ENCODE measurements at regions not wholly inside any gene's neighbourhood (a gene's known extent, or its start where the extent isn't known, plus 50 kb on each side); places are given as distances from the start of the nearest gene placed in this dataset.
"Not testable (repeated sequence)": the region's sequence is repeated elsewhere in the genome, so short reads cannot be mapped to it uniquely, and the experiment has no call there.

GRCh38 chr5:159682623-159683022 is 233.7 kb upstream of the ADRA1B start:
- intact Hi-C loops (cut with DNase I, micrococcal nuclease): no loop called here
- ChIA-PET POLR2A (no interaction called here), CTCF (interaction anchor here (0.8 kb wide), 1 partner anchor 238 kb away, joined by 3 read pairs; no protein-coding TSS in a partner anchor)
- Mint-ChIP-seq H3K9me3 (ENCODE audit: low read depth) (peaks cover 31% of the 10 kb centered on the region), H3K27ac (no peak overlapping the region), H3K4me1 (peaks cover 4% of the 10 kb centered on the region), H3K27me3 (peaks cover 9% of the 10 kb centered on the region), H3K36me3 (ENCODE audit: low read depth) (peaks cover 3% of the 10 kb centered on the region), H3K4me3 (no peak overlapping the region)
- DNase-seq (no peak), ATAC-seq (no peak)

- intact Hi-C loops (cut with DNase I, micrococcal nuclease); POLR2A ChIA-PET; H3K9me3 Mint-ChIP-seq (ENCODE audit: low read depth); H3K36me3 Mint-ChIP-seq (ENCODE audit: low read depth); H3K4me3 Mint-ChIP-seq; CTCF ChIA-PET; ATAC-seq; DNase-seq; H3K27ac Mint-ChIP-seq; H3K4me1 Mint-ChIP-seq: not testable (repeated sequence)
- peaks cover 28% of the 10 kb centered on the region for H3K27me3 Mint-ChIP-seq
Measured at GRCh38 chr5:159687892-159688291, 228.4 kb upstream of the ADRA1B start.

- H3K27me3 Mint-ChIP-seq: peaks cover 8% of the 10 kb centered on the region
- ATAC-seq (no peak), DNase-seq (no peak)
- H3K27ac Mint-ChIP-seq: no peak overlapping the region
- POLR2A ChIA-PET: interaction anchor here (0.7 kb wide), 1 partner anchor 770 kb away, joined by 3 read pairs; no protein-coding TSS in a partner anchor
- intact Hi-C loops (cut with DNase I, micrococcal nuclease): no loop called here
- no peaks in the 10 kb centered on the region for H3K9me3 Mint-ChIP-seq (ENCODE audit: low read depth)
- H3K36me3 Mint-ChIP-seq (ENCODE audit: low read depth): no peaks in the 10 kb centered on the region
- no peak overlapping the region for H3K4me3 Mint-ChIP-seq
- CTCF ChIA-PET: no interaction called here
- no peaks in the 10 kb centered on the region for H3K4me1 Mint-ChIP-seq
Measured at GRCh38 chr5:159695741-159696294, 220.5 kb upstream of the ADRA1B start.

- H3K36me3 Mint-ChIP-seq (ENCODE audit: low read depth): no peaks in the 10 kb centered on the region
- no peak overlapping the region for H3K27ac Mint-ChIP-seq
- no peaks in the 10 kb centered on the region for H3K4me1 Mint-ChIP-seq
- ChIA-PET POLR2A (no interaction called here), CTCF (interaction anchor here (1.7 kb wide), 1 partner anchor 17 kb away, joined by 4 read pairs; no protein-coding TSS in a partner anchor)
- H3K4me3 Mint-ChIP-seq: no peak overlapping the region
- intact Hi-C loops (cut with DNase I, micrococcal nuclease): no loop called here
- ATAC-seq (no peak), DNase-seq (no peak)
- peaks cover 4% of the 10 kb centered on the region for H3K27me3 Mint-ChIP-seq
- H3K9me3 Mint-ChIP-seq (ENCODE audit: low read depth): no peaks in the 10 kb centered on the region
Measured at GRCh38 chr5:159697530-159697929, 218.8 kb upstream of the ADRA1B start.

- no peaks in the 10 kb centered on the region for H3K4me1 Mint-ChIP-seq
- intact Hi-C loops (cut with DNase I, micrococcal nuclease): no loop called here
- H3K36me3 Mint-ChIP-seq (ENCODE audit: low read depth): no peaks in the 10 kb centered on the region
- H3K27me3 Mint-ChIP-seq: peaks cover 3% of the 10 kb centered on the region
- no peak for DNase-seq
- ChIA-PET POLR2A (no interaction called here), CTCF (interaction anchor here (0.6 to 1.7 kb wide), 2 partner anchors 17 to 25 kb away, joined by 3 to 4 read pairs; no protein-coding TSS in a partner anchor)
- H3K27ac Mint-ChIP-seq: no peak overlapping the region
- ATAC-seq: no peak
- no peak overlapping the region for H3K4me3 Mint-ChIP-seq
- H3K9me3 Mint-ChIP-seq (ENCODE audit: low read depth): no peaks in the 10 kb centered on the region
Measured at GRCh38 chr5:159698322-159698721, 218.0 kb upstream of the ADRA1B start.

GRCh38 chr5:159700016-159700415 is 216.3 kb upstream of the ADRA1B start:
- H3K27me3 Mint-ChIP-seq: peaks cover 10% of the 10 kb centered on the region
- H3K9me3 Mint-ChIP-seq (ENCODE audit: low read depth): no peaks in the 10 kb centered on the region
- no peak overlapping the region for H3K27ac Mint-ChIP-seq
- intact Hi-C loops (cut with DNase I, micrococcal nuclease): no loop called here
- POLR2A ChIA-PET: no interaction called here
- DNase-seq (no peak), ATAC-seq (no peak)
- H3K4me1 Mint-ChIP-seq: no peaks in the 10 kb centered on the region
- H3K4me3 Mint-ChIP-seq: no peak overlapping the region
- H3K36me3 Mint-ChIP-seq (ENCODE audit: low read depth): no peaks in the 10 kb centered on the region
- CTCF ChIA-PET: interaction anchor here (1.3 kb wide), 1 partner anchor 16 kb away, joined by 3 read pairs; no protein-coding TSS in a partner anchor

- no peak for DNase-seq
- H3K27ac Mint-ChIP-seq: no peak overlapping the region
- POLR2A ChIA-PET: no interaction called here
- H3K4me3 Mint-ChIP-seq: no peak overlapping the region
- H3K9me3 Mint-ChIP-seq (ENCODE audit: low read depth): peaks cover 3% of the 10 kb centered on the region
- no peaks in the 10 kb centered on the region for H3K4me1 Mint-ChIP-seq
- no peaks in the 10 kb centered on the region for H3K36me3 Mint-ChIP-seq (ENCODE audit: low read depth)
- intact Hi-C loops (cut with DNase I, micrococcal nuclease): no loop called here
- H3K27me3 Mint-ChIP-seq: peaks cover 14% of the 10 kb centered on the region
- CTCF ChIA-PET: interaction anchor here (0.7 kb wide), 1 partner anchor 208 kb away, joined by 3 read pairs; no protein-coding TSS in a partner anchor
- no peak for ATAC-seq
Measured at GRCh38 chr5:159702301-159702700, 214.0 kb upstream of the ADRA1B start.

GRCh38 chr5:159702826-159703225 is 213.5 kb upstream of the ADRA1B start:
- Mint-ChIP-seq H3K27ac (no peak overlapping the region), H3K4me3 (no peak overlapping the region), H3K9me3 (ENCODE audit: low read depth) (peaks cover 8% of the 10 kb centered on the region), H3K4me1 (no peaks in the 10 kb centered on the region), H3K27me3 (peaks cover 14% of the 10 kb centered on the region), H3K36me3 (ENCODE audit: low read depth) (no peaks in the 10 kb centered on the region)
- ChIA-PET CTCF (no interaction called here), POLR2A (no interaction called here)
- intact Hi-C loops (cut with DNase I, micrococcal nuclease): no loop called here
- DNase-seq: no peak
- no peak for ATAC-seq

- ATAC-seq (no peak), DNase-seq (no peak)
- ChIA-PET POLR2A (no interaction called here), CTCF (no interaction called here)
- Mint-ChIP-seq H3K9me3 (ENCODE audit: low read depth) (peaks cover 9% of the 10 kb centered on the region), H3K27ac (no peak overlapping the region), H3K4me1 (no peaks in the 10 kb centered on the region), H3K27me3 (peaks cover 15% of the 10 kb centered on the region), H3K4me3 (no peak overlapping the region), H3K36me3 (ENCODE audit: low read depth) (no peaks in the 10 kb centered on the region)
- intact Hi-C loops (cut with DNase I, micrococcal nuclease): no loop called here
Measured at GRCh38 chr5:159704160-159704559, 212.1 kb upstream of the ADRA1B start.

- Mint-ChIP-seq H3K4me3 (no peak overlapping the region), H3K27me3 (peaks cover 20% of the 10 kb centered on the region), H3K27ac (no peak overlapping the region), H3K4me1 (no peaks in the 10 kb centered on the region), H3K9me3 (ENCODE audit: low read depth) (peaks cover 9% of the 10 kb centered on the region), H3K36me3 (ENCODE audit: low read depth) (no peaks in the 10 kb centered on the region)
- intact Hi-C loops (cut with DNase I, micrococcal nuclease): no loop called here
- ChIA-PET POLR2A (interaction anchor here (0.5 kb wide), 1 partner anchor 534 kb away, joined by 4 read pairs; no protein-coding TSS in a partner anchor), CTCF (interaction anchor here (0.5 kb wide), 1 partner anchor 466 kb away, joined by 3 read pairs; no protein-coding TSS in a partner anchor)
- no peak for DNase-seq
- ATAC-seq: no peak
Measured at GRCh38 chr5:159705948-159706347, 210.3 kb upstream of the ADRA1B start.

GRCh38 chr5:159708090-159708489 is 208.2 kb upstream of the ADRA1B start:
- Mint-ChIP-seq H3K4me3 (no peak overlapping the region), H3K27ac (no peak overlapping the region), H3K9me3 (ENCODE audit: low read depth) (peaks cover 9% of the 10 kb centered on the region), H3K27me3 (peaks cover 18% of the 10 kb centered on the region), H3K36me3 (ENCODE audit: low read depth) (no peaks in the 10 kb centered on the region), H3K4me1 (no peaks in the 10 kb centered on the region)
- DNase-seq (no peak), ATAC-seq (no peak)
- CTCF ChIA-PET: no interaction called here
- intact Hi-C loops (cut with DNase I, micrococcal nuclease): no loop called here
- POLR2A ChIA-PET: no interaction called here

- intact Hi-C loops (cut with DNase I, micrococcal nuclease): no loop called here
- Mint-ChIP-seq H3K27ac (no peak overlapping the region), H3K4me3 (no peak overlapping the region), H3K4me1 (no peaks in the 10 kb centered on the region), H3K9me3 (ENCODE audit: low read depth) (peaks cover 2% of the 10 kb centered on the region), H3K36me3 (ENCODE audit: low read depth) (no peaks in the 10 kb centered on the region), H3K27me3 (peaks cover 11% of the 10 kb centered on the region)
- POLR2A ChIA-PET: no interaction called here
- CTCF ChIA-PET: no interaction called here
- ATAC-seq: no peak
- no peak for DNase-seq
Measured at GRCh38 chr5:159712672-159713071, 203.6 kb upstream of the ADRA1B start.

Data from activated CD4-positive, alpha-beta T cell treated with anti-CD3 and anti-CD28 coated beads for 36 hours (primary cell).